ENCODE measurements at regions not wholly inside any gene's neighbourhood (a gene's known extent, or its start where the extent isn't known, plus 50 kb on each side); places are given as distances from the start of the nearest gene placed in this dataset.

- no peaks in the 10 kb centered on the region for H3K9me3 ChIP-seq
- H3K27me3 ChIP-seq: no peaks in the 10 kb centered on the region
- H3K36me3 ChIP-seq (replicated peaks in 1 of 2; ENCODE audit: insufficient read depth in 1 of 2, low read depth in 2 of 2): no peaks in the 10 kb centered on the region
- H3K4me1 ChIP-seq: no peaks in the 10 kb centered on the region
- H3K4me3 ChIP-seq: no peak overlapping the region
- H3K27ac ChIP-seq: no peak overlapping the region
- ATAC-seq (no peak), DNase-seq (no peak)
- TF ChIP-seq CTCF (IDR thresholded peaks at IDR 0.05) (no peak), POLR2A (IDR thresholded peaks at IDR 0.05) (no peak)
- intact Hi-C loops (cut with DNase I): no loop called here
- 13 to 24% methylated on average over 1 of the region's 1 CpG for WGBS, 2 donors
These were observed 80.3 kb upstream of the SRRM4 start for GRCh38 chr12:118900993-118901392.

DNA sequence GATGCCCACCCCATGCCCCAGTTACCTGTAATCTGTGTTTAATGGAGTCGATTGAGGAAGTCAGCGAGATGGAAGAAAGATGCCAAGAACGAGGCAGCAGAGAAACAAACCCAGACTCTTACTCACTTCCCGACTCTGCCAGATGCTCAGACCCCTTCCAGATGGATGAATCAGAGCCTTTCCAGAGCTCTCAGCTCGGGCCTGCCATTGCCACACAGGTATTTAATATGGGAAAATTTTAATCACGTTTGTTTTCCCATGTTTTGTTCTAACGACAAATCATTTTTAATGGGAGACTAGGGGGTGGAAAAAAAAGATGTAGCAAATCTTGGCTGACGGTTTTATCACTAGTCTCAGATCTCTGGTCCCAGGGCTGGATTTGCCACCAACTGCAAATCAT, 72.5 kb upstream of the SRRM4 start:
- Histone ChIP-seq H3K27me3 (no peaks in the 10 kb centered on the region), H3K9me3 (no peaks in the 10 kb centered on the region), H3K36me3 (replicated peaks in 1 of 2; ENCODE audit: insufficient read depth in 1 of 2, low read depth in 2 of 2) (no peaks in the 10 kb centered on the region), H3K4me3 (no peak overlapping the region), H3K27ac (no peak overlapping the region), H3K4me1 (no peaks in the 10 kb centered on the region)
- no peak for TF ChIP-seq CTCF (IDR thresholded peaks at IDR 0.05)
- no peak for TF ChIP-seq POLR2A (IDR thresholded peaks at IDR 0.05)
- intact Hi-C loops (cut with DNase I): no loop called here
- WGBS, 2 donors: 51 to 53% methylated on average over 8 of the region's 8 CpGs
- DNase-seq (no peak), ATAC-seq (no peak)

- no peak overlapping the region for H3K27ac ChIP-seq
- no peaks in the 10 kb centered on the region for H3K9me3 ChIP-seq
- no peak for ATAC-seq
These were observed 68.6 kb upstream of the SRRM4 start for GRCh38 chr12:118912697-118913270.

DNA sequence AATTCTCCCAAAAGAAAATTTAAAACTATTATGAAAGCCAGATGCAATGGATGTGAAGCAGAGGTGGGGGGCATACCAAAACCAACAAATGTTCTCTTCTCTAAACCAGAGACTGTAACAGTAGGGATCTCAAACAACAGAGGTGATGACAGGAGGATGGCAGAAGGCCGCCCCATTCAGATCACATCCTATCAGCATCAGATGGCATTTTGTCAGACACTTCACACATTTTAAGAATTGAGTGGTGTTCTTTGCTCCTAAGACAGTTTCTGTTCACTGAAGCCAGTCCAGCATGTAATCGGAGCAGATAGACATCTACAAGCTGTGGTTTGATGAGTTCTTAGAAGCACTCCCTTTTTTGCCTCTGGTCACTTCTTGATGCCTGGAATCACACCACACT, 59.6 kb upstream of the SRRM4 start:
- WGBS, 2 donors: 57 to 62% methylated on average over 2 of the region's 2 CpGs
- Histone ChIP-seq H3K9me3 (no peaks in the 10 kb centered on the region), H3K27me3 (no peaks in the 10 kb centered on the region), H3K4me3 (no peak overlapping the region), H3K27ac (no peak overlapping the region), H3K36me3 (replicated peaks in 1 of 2; ENCODE audit: insufficient read depth in 1 of 2, low read depth in 2 of 2) (no peaks in the 10 kb centered on the region), H3K4me1 (no peaks in the 10 kb centered on the region)
- DNase-seq (no peak), ATAC-seq (no peak)
- TF ChIP-seq POLR2A (IDR thresholded peaks at IDR 0.05) (no peak), CTCF (IDR thresholded peaks at IDR 0.05) (no peak)
- intact Hi-C loops (cut with DNase I): no loop called here

More at GRCh38 chr12:118912697-118913270, 68.6 kb upstream of the SRRM4 start:
- 57% methylated on average over 9 of the region's 9 CpGs for WGBS, 2 donors
- no peaks in the 10 kb centered on the region for H3K4me1 ChIP-seq
- TF ChIP-seq CTCF (IDR thresholded peaks at IDR 0.05) (no peak), POLR2A (IDR thresholded peaks at IDR 0.05) (no peak)
- H3K36me3 ChIP-seq (replicated peaks in 1 of 2; ENCODE audit: insufficient read depth in 1 of 2, low read depth in 2 of 2): no peaks in the 10 kb centered on the region
- H3K27me3 ChIP-seq: no peaks in the 10 kb centered on the region
- intact Hi-C loops (cut with DNase I): no loop called here
- no peak for DNase-seq
- no peak overlapping the region for H3K4me3 ChIP-seq

DNA sequence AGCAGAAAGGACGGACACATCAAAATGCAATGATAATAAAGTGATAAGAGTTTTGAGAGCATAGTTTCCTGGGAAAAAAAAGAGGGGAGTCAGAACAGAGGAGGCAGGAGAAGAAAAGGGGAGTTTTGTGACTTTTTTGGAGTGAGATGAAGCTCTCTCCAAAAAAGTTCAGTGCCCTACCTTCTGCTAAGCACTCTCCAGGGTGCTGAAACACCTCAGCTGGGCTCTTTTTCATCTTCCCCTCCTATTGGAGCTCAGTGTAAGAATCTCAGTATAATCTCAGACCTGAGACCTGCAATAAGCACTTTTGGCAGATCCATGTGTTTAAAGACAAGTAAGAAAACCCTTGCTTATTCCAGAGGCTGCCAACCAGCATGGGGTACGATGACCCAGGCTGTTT, 58.9 kb upstream of the SRRM4 start:
- no peaks in the 10 kb centered on the region for H3K9me3 ChIP-seq
- ATAC-seq (no peak), DNase-seq (no peak)
- H3K27ac ChIP-seq: no peak overlapping the region
- no peaks in the 10 kb centered on the region for H3K4me1 ChIP-seq
- TF ChIP-seq POLR2A (IDR thresholded peaks at IDR 0.05): no peak
- no peak for TF ChIP-seq CTCF (IDR thresholded peaks at IDR 0.05)
- H3K27me3 ChIP-seq: no peaks in the 10 kb centered on the region
- intact Hi-C loops (cut with DNase I): no loop called here
- WGBS, 2 donors: 17 to 26% methylated on average over 2 of the region's 2 CpGs
- H3K36me3 ChIP-seq (replicated peaks in 1 of 2; ENCODE audit: insufficient read depth in 1 of 2, low read depth in 2 of 2): no peaks in the 10 kb centered on the region
- H3K4me3 ChIP-seq: no peak overlapping the region
